Ishikawa (cell line): ENCODE measurements at regions not wholly inside any gene's neighbourhood (a gene's known extent, or its start where the extent isn't known, plus 50 kb on each side); places are given as distances from the start of the nearest gene placed in this dataset.

Experiments
- CEBPB ChIP-seq: IDR thresholded peaks from 2 replicates; pipeline ENCODE4 v1.6.1; 2012
- CREB1 ChIP-seq: IDR thresholded peaks from 2 replicates; pipeline ENCODE4 v1.6.1; 2012; ENCODE audit warnings: low read depth
- EGR1 ChIP-seq: IDR thresholded peaks from 2 replicates; pipeline ENCODE4 v1.6.1; 2012
- EP300 ChIP-seq: IDR thresholded peaks from 2 replicates; pipeline ENCODE4 v1.6.1; 2012; ENCODE audit warnings: borderline replicate concordance
- FOXM1 ChIP-seq: IDR thresholded peaks from 2 replicates; pipeline ENCODE4 v1.6.1; 2012; ENCODE audit warnings: low read depth, borderline replicate concordance
- MAX ChIP-seq: IDR thresholded peaks from 2 replicates; pipeline ENCODE4 v1.6.1; 2012
- RAD21 ChIP-seq: IDR thresholded peaks from 2 replicates; pipeline ENCODE4 v1.6.1; 2012; ENCODE audit warnings: low read depth
- REST ChIP-seq: IDR thresholded peaks from 2 replicates; pipeline ENCODE4 v1.6.1; 2012; ENCODE audit warnings: low read depth, mild to moderate bottlenecking
- TAF1 ChIP-seq: IDR thresholded peaks from 2 replicates; pipeline ENCODE4 v1.6.1; 2012; ENCODE audit warnings: low read depth, mild to moderate bottlenecking
- TCF12 ChIP-seq: IDR thresholded peaks from 2 replicates; pipeline ENCODE4 v1.6.1; 2012; ENCODE audit warnings: low read depth
- TEAD4 ChIP-seq: IDR thresholded peaks from 2 replicates; pipeline ENCODE4 v1.6.1; 2012
- YY1 ChIP-seq: IDR thresholded peaks from 2 replicates; pipeline ENCODE4 v1.6.1; 2012; ENCODE audit warnings: low read depth

- no peak for TF ChIP-seq FOXM1
- TF ChIP-seq CEBPB = no peak
- no peak for TF ChIP-seq EP300
- no peak for TF ChIP-seq REST
- TF ChIP-seq YY1 = no peak
- TF ChIP-seq EGR1 = no peak
- TF ChIP-seq RAD21 = no peak
- TF ChIP-seq TCF12 = no peak
- no peak for TF ChIP-seq CREB1
- no peak for TF ChIP-seq MAX
- TF ChIP-seq TEAD4 = no peak
- no peak for TF ChIP-seq TAF1
Observed at GRCh38 chr4:38452009-38452408, 212.0 kb upstream of the KLF3 start.
